ENCODE measurements at regions not wholly inside any gene's neighbourhood (a gene's known extent, or its start where the extent isn't known, plus 50 kb on each side); places are given as distances from the start of the nearest gene placed in this dataset.

GRCh38 chr2:203646266-203646864 is 60.1 kb upstream of the CD28 start:
- Histone ChIP-seq H3K36me3 (no peaks in the 10 kb centered on the region), H3K27ac (no peak overlapping the region), H3K4me3 (no peak overlapping the region), H3K9me3 (no peaks in the 10 kb centered on the region), H3K27me3 (no peaks in the 10 kb centered on the region), H3K4me1 (ENCODE audit: insufficient read depth) (no peaks in the 10 kb centered on the region)
- no peak for DNase-seq
- intact Hi-C loops (cut with DNase I), result no loop called here
- TF ChIP-seq EP300 (IDR thresholded peaks at IDR 0.05) (no peak), POLR2A (IDR thresholded peaks at IDR 0.05) (no peak)
- WGBS, 3 donors, result 93 to 97% (median 96%) methylated on average over 10 of the region's 10 CpGs

- H3K36me3 ChIP-seq, result no peaks in the 10 kb centered on the region
- no peak for DNase-seq
- no peak for TF ChIP-seq POLR2A (IDR thresholded peaks at IDR 0.05)
- TF ChIP-seq EP300 (IDR thresholded peaks at IDR 0.05), result no peak
- no peak for TF ChIP-seq CTCF (IDR thresholded peaks at IDR 0.05)
- H3K27me3 ChIP-seq, result no peaks in the 10 kb centered on the region
- H3K4me3 ChIP-seq, result no peak overlapping the region
- 91 to 94% (median 94%) methylated on average over 5 of the region's 5 CpGs for WGBS, 3 donors
- no peak overlapping the region for H3K27ac ChIP-seq
- no peaks in the 10 kb centered on the region for H3K9me3 ChIP-seq
- intact Hi-C loops (cut with DNase I), result no loop called here
- no peaks in the 10 kb centered on the region for H3K4me1 ChIP-seq (ENCODE audit: insufficient read depth)
Observed at GRCh38 chr2:203646961-203647360, 59.5 kb upstream of the CD28 start.

- Histone ChIP-seq H3K4me3 (no peak overlapping the region), H3K27ac (no peak overlapping the region), H3K27me3 (no peaks in the 10 kb centered on the region), H3K9me3 (no peaks in the 10 kb centered on the region), H3K36me3 (no peaks in the 10 kb centered on the region), H3K4me1 (ENCODE audit: insufficient read depth) (no peaks in the 10 kb centered on the region)
- DNase-seq, result no peak
- no peak for TF ChIP-seq CTCF (IDR thresholded peaks at IDR 0.05)
- no peak for TF ChIP-seq EP300 (IDR thresholded peaks at IDR 0.05)
- TF ChIP-seq POLR2A (IDR thresholded peaks at IDR 0.05), result no peak
- intact Hi-C loops (cut with DNase I), result no loop called here
- 87 to 91% (median 87%) methylated on average over 1 of the region's 1 CpG for WGBS, 3 donors
Observed at GRCh38 chr2:203647579-203647978, 58.9 kb upstream of the CD28 start.

DNA sequence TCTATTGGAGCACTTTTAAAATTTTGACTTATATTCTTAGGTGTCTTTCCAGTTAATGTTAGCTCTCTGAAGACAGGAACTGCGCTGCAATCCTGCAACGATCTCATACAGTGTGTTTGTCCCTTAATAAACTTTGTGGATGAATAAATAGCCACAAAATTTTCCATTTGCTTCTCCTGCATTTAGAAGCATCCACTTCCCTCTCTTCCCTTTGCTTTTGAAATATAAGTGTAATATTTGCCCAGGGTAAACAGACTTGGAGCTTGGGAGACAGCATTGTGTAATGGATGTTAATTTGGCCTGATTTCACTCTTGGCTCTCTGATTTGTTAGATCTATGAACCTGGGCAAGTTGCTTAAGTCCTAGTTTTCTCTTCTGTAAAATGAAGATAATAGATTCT is 58.2 kb upstream of the CD28 start:
- Histone ChIP-seq H3K27me3 (no peaks in the 10 kb centered on the region), H3K4me1 (ENCODE audit: insufficient read depth) (no peaks in the 10 kb centered on the region), H3K9me3 (no peaks in the 10 kb centered on the region), H3K36me3 (no peaks in the 10 kb centered on the region), H3K4me3 (no peak overlapping the region), H3K27ac (no peak overlapping the region)
- 72 to 81% (median 76%) methylated on average over 2 of the region's 2 CpGs for WGBS, 3 donors
- intact Hi-C loops (cut with DNase I), result no loop called here
- DNase-seq, result no peak
- TF ChIP-seq CTCF (IDR thresholded peaks at IDR 0.05) (no peak), EP300 (IDR thresholded peaks at IDR 0.05) (no peak), POLR2A (IDR thresholded peaks at IDR 0.05) (no peak)

DNA sequence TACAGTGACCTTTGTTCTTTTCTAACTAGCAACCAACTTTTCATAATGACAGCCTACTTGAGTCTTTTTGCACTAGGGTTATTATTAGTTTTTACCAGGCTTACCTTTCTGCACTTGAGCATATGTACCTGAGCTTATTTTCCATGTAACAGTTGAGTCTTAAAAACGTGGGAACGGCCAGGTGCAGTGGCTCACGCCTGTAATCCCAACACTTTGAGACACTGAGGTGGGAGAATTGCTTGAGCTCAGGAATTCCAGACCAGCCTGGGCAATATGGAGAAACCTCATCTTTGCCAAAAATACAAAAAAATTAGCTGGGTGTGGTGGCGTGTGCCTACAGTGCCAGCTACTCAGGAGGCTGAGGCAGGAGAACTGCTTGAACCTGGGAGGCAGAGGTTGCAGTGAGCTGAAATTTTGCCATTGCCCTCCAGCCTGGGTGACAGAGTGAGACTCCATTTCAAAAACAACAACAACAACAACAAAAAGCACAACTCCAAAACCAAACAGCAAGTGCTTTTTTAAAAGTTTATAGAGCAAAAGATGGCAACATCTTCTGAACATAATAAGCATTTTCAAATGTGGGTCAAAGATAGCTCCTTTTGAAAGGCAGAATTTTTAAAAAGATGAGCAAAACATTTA is 57.1 kb upstream of the CD28 start:
- DNase-seq, result no peak
- no peak overlapping the region for H3K27ac ChIP-seq
- intact Hi-C loops (cut with DNase I), result no loop called here
- H3K4me1 ChIP-seq (ENCODE audit: insufficient read depth), result no peaks in the 10 kb centered on the region
- no peaks in the 10 kb centered on the region for H3K9me3 ChIP-seq
- WGBS, 3 donors, result 89 to 93% (median 90%) methylated on average over 4 of the region's 4 CpGs
- no peak for TF ChIP-seq CTCF (IDR thresholded peaks at IDR 0.05)
- no peak for TF ChIP-seq EP300 (IDR thresholded peaks at IDR 0.05)
- no peak for TF ChIP-seq POLR2A (IDR thresholded peaks at IDR 0.05)
- no peaks in the 10 kb centered on the region for H3K36me3 ChIP-seq
- no peak overlapping the region for H3K4me3 ChIP-seq
- H3K27me3 ChIP-seq, result no peaks in the 10 kb centered on the region

Measured in ovary (tissue), 7 donors.